IPS-NIHi7 (cell line): ENCODE measurements at regions not wholly inside any gene's neighbourhood (a gene's known extent, or its start where the extent isn't known, plus 50 kb on each side); places are given as distances from the start of the nearest gene placed in this dataset.
A peak's percentile ranks its signal among the peaks of the same experiment; 100 is the strongest.

ENCODE experiments used
- DNase-seq: peaks from one replicate; pipeline ENCODE4 v3.0.0; 2012; ENCODE audit warnings: mixed read lengths; ENCODE audit errors: extremely low spot score

GRCh38 chr6:87807475-87807874 is 105.4 kb upstream of the AKIRIN2 start:
- no peak for DNase-seq

- DNase-seq: no peak
Measured at GRCh38 chr6:87806635-87807034, 104.6 kb upstream of the AKIRIN2 start.

GRCh38 chr6:87806099-87806498 is 104.1 kb upstream of the AKIRIN2 start:
- DNase-seq: no peak

GRCh38 chr6:87803791-87804190 is 101.8 kb upstream of the AKIRIN2 start:
- no peak for DNase-seq

GRCh38 chr6:87799651-87800050 is 97.6 kb upstream of the AKIRIN2 start:
- DNase-seq: no peak

- DNase-seq: no peak
Measured at GRCh38 chr6:87798393-87799278, 96.6 kb upstream of the AKIRIN2 start.

GRCh38 chr6:87794922-87795885 is 93.2 kb upstream of the AKIRIN2 start:
- no peak for DNase-seq

- no peak for DNase-seq
Measured at GRCh38 chr6:87793315-87793714, 91.3 kb upstream of the AKIRIN2 start.

GRCh38 chr6:87791982-87792381 is 89.9 kb upstream of the AKIRIN2 start:
- no peak for DNase-seq

GRCh38 chr6:87791485-87791884 is 89.5 kb upstream of the AKIRIN2 start:
- DNase-seq: no peak

- DNase-seq: no peak
Measured at GRCh38 chr6:87791029-87791428, 89.0 kb upstream of the AKIRIN2 start.

- DNase-seq: no peak
Measured at GRCh38 chr6:87789900-87790290, 87.9 kb upstream of the AKIRIN2 start.

- peak; percentile 41 for DNase-seq
Measured at GRCh38 chr6:87789198-87789899, 87.3 kb upstream of the AKIRIN2 start.

GRCh38 chr6:87788141-87788540 is 86.1 kb upstream of the AKIRIN2 start:
- DNase-seq: no peak

GRCh38 chr6:87785229-87785862 is 83.3 kb upstream of the AKIRIN2 start:
- no peak for DNase-seq

- DNase-seq: no peak
Measured at GRCh38 chr6:87784690-87785089, 82.7 kb upstream of the AKIRIN2 start.

GRCh38 chr6:87784051-87784450 is 82.0 kb upstream of the AKIRIN2 start:
- no peak for DNase-seq

- no peak for DNase-seq
Measured at GRCh38 chr6:87779542-87779941, 77.5 kb upstream of the AKIRIN2 start.

GRCh38 chr6:87772597-87773530 is 70.8 kb upstream of the AKIRIN2 start:
- DNase-seq: no peak

- DNase-seq: no peak
Measured at GRCh38 chr6:87767478-87767877, 65.4 kb upstream of the AKIRIN2 start.
